GM23338 (cell line): ENCODE measurements at regions not wholly inside any gene's neighbourhood (a gene's known extent, or its start where the extent isn't known, plus 50 kb on each side); places are given as distances from the start of the nearest gene placed in this dataset.
A peak's percentile ranks its signal among the peaks of the same experiment; 100 is the strongest.

Experiments used
- ATAC-seq: fragments of 200-7000 bp; cut with Tn5 transposase; 3 replicates; pipeline ENCODE4 v1.9.1; 2020
- DNase-seq: peaks from one replicate; pipeline ENCODE4 v3.0.0-alpha.2; 2015; ENCODE audit warnings: low spot score
- H2AFZ ChIP-seq: fragments of 200-600 bp; sonication (generic); 2 replicates; pipeline ENCODE4 v1.8.0; 2016; ENCODE audit warnings: antibody characterized with exemption, mild to moderate bottlenecking, moderate library complexity
- H3F3A ChIP-seq: fragments of 200-600 bp; sonication (generic); replicated peaks from 2 replicates; pipeline ENCODE4 v1.8.0; 2017; ENCODE audit warnings: antibody characterized with exemption, mixed run types, low read depth
- H3K27ac ChIP-seq: fragments of 200-600 bp; sonication (generic); 2 replicates; pipeline ENCODE4 v1.6.1; 2016; ENCODE audit warnings: low read depth
- H3K27me3 ChIP-seq: fragments of 200-600 bp; sonication (generic); 2 replicates; pipeline ENCODE4 v1.8.0; 2016; ENCODE audit warnings: mild to moderate bottlenecking, mixed run types, moderate library complexity; ENCODE audit not compliant: insufficient read depth
- H3K36me3 ChIP-seq: fragments of 200-600 bp; sonication (generic); 2 replicates; pipeline ENCODE4 v1.8.0; 2016; ENCODE audit warnings: mild to moderate bottlenecking; ENCODE audit not compliant: insufficient read depth
- H3K4me1 ChIP-seq: fragments of 200-600 bp; sonication (generic); 2 replicates; pipeline ENCODE4 v1.8.0; 2016; ENCODE audit warnings: mild to moderate bottlenecking, moderate library complexity; ENCODE audit not compliant: insufficient read depth
- H3K4me2 ChIP-seq: fragments of 200-600 bp; sonication (generic); 2 replicates; pipeline ENCODE4 v1.7.1; 2017; ENCODE audit warnings: mixed run types
- H3K4me3 ChIP-seq: fragments of 200-600 bp; sonication (generic); 2 replicates; pipeline ENCODE4 v1.6.1; 2016; ENCODE audit warnings: mixed run types
- H3K79me2 ChIP-seq: fragments of 200-600 bp; sonication (generic); replicated peaks from 2 replicates; pipeline ENCODE4 v1.8.0; 2017; ENCODE audit warnings: mild to moderate bottlenecking; ENCODE audit not compliant: insufficient read depth
- H3K9me2 ChIP-seq: fragments of 200-600 bp; sonication (generic); 2 replicates; pipeline ENCODE4 v1.8.0; 2017; ENCODE audit not compliant: insufficient read depth
- H4K20me1 ChIP-seq: fragments of 200-600 bp; sonication (generic); replicated peaks from 2 replicates; pipeline ENCODE4 v1.8.0; 2017; ENCODE audit warnings: mild to moderate bottlenecking; ENCODE audit not compliant: insufficient read depth
- H3K27ac Mint-ChIP-seq: 2 replicates; pipeline ENCODE4 v1.8.0; 2020; ENCODE audit warnings: inconsistent platforms, mild to moderate bottlenecking, moderate library complexity, mixed read lengths
- H3K27me3 Mint-ChIP-seq: 3 replicates; pipeline ENCODE4 v1.8.0; 2022; ENCODE audit warnings: low read depth, mild to moderate bottlenecking, moderate library complexity, mixed read lengths, inconsistent platforms; ENCODE audit not compliant: insufficient read depth, poor library complexity
- H3K36me3 Mint-ChIP-seq: 3 replicates; pipeline ENCODE4 v1.8.0; 2021; ENCODE audit warnings: low read depth, mild to moderate bottlenecking, inconsistent platforms, moderate library complexity, mixed read lengths
- H3K4me1 Mint-ChIP-seq: 3 replicates; pipeline ENCODE4 v1.8.0; 2020; ENCODE audit warnings: mild to moderate bottlenecking, inconsistent platforms, mixed read lengths
- H3K4me3 Mint-ChIP-seq: 3 replicates; pipeline ENCODE4 v1.8.0; 2021; ENCODE audit warnings: moderate library complexity, mild to moderate bottlenecking, inconsistent platforms, mixed read lengths
- H3K9me3 Mint-ChIP-seq: 3 replicates; pipeline ENCODE4 v1.8.0; 2020; ENCODE audit warnings: moderate library complexity, mild to moderate bottlenecking, inconsistent platforms, mixed read lengths
- CREB1 ChIP-seq: fragments of 250-450 bp; sonication (Bioruptor Pico); IDR thresholded peaks from 2 replicates; pipeline ENCODE4 v1.5.0; 2020; ENCODE audit warnings: low read depth, mild to moderate bottlenecking, moderate library complexity
- CTCF ChIP-seq, 2 experiments: fragments of 200-600 bp in 1 of 2; sonication (generic) in 1 of 2; conservative IDR thresholded peaks; 2 replicates each; pipeline versions ENCODE4 v1.5.1 to v1.6.1; 2016 to 2017; ENCODE audit warnings: antibody characterized with exemption in 2 of 2, low read depth in 2 of 2, mild to moderate bottlenecking in 2 of 2, moderate library complexity in 1 of 2
- ETS1 ChIP-seq: IDR thresholded peaks from 2 replicates; pipeline ENCODE4 v1.6.1; 2016; ENCODE audit warnings: antibody characterized with exemption
- EZH2 ChIP-seq: fragments of 200-600 bp; sonication (generic); IDR thresholded peaks from one replicate; pipeline ENCODE4 v1.8.0; 2017; ENCODE audit warnings: antibody characterized with exemption, mild to moderate bottlenecking, low read depth; ENCODE audit not compliant: unreplicated experiment
- EZH2phosphoT487 ChIP-seq: fragments of 200-600 bp; sonication (generic); IDR thresholded peaks from one replicate; pipeline ENCODE4 v1.8.1; 2018; ENCODE audit warnings: antibody characterized with exemption; ENCODE audit not compliant: unreplicated experiment
- JUNB ChIP-seq: IDR thresholded peaks from one replicate; pipeline ENCODE4 v1.6.1; 2016; ENCODE audit warnings: antibody characterized with exemption; ENCODE audit not compliant: unreplicated experiment
- NANOG ChIP-seq: IDR thresholded peaks from 2 replicates; pipeline ENCODE4 v1.6.1; 2016; ENCODE audit warnings: antibody characterized with exemption, borderline replicate concordance
- POLR2AphosphoS5 ChIP-seq: IDR thresholded peaks from 2 replicates; pipeline ENCODE4 v1.6.1; 2016; ENCODE audit warnings: antibody characterized with exemption, low read depth
- REST ChIP-seq: IDR thresholded peaks from one replicate; pipeline ENCODE4 v1.6.1; 2018; ENCODE audit warnings: antibody characterized with exemption; ENCODE audit not compliant: unreplicated experiment
- STAT1 ChIP-seq: IDR thresholded peaks from one replicate; pipeline ENCODE4 v1.6.1; 2016; ENCODE audit warnings: antibody characterized with exemption; ENCODE audit not compliant: unreplicated experiment
- ZNF114 ChIP-seq: fragments of 250-450 bp; sonication (Bioruptor Pico); IDR thresholded peaks from 2 replicates; pipeline ENCODE4 v1.5.0; 2020; ENCODE audit warnings: mild to moderate bottlenecking, moderate library complexity
- ZNF331 ChIP-seq: fragments of 250-450 bp; sonication (Bioruptor Pico); IDR thresholded peaks from 2 replicates; pipeline ENCODE4 v1.5.0; 2020; ENCODE audit warnings: low read depth, mild to moderate bottlenecking, moderate library complexity
- ZNF462 ChIP-seq: fragments of 250-450 bp; sonication (Bioruptor Pico); IDR thresholded peaks from 2 replicates; pipeline ENCODE4 v1.5.0; 2020; ENCODE audit warnings: mild to moderate bottlenecking, moderate library complexity

- Mint-ChIP-seq H3K27ac (no peak overlapping the region; the same call in none of the 2 replicates), H3K9me3 (no peaks in the 10 kb centered on the region; the same call in 2 of the 3 replicates), H3K27me3 (no peaks in the 10 kb centered on the region), H3K4me3 (no peak overlapping the region), H3K36me3 (no peaks in the 10 kb centered on the region), H3K4me1 (peaks cover 24% of the 10 kb centered on the region)
- Histone ChIP-seq H3K4me2 (no peak overlapping the region), H4K20me1 (no peaks in the 10 kb centered on the region), H3K4me3 (no peak overlapping the region), H3K79me2 (no peaks in the 10 kb centered on the region), H3F3A (no peaks in the 10 kb centered on the region), H3K27ac (no peak overlapping the region), H2AFZ (peak overlapping the region; percentile 45; the same call in 1 of the 2 replicates), H3K27me3 (no peaks in the 10 kb centered on the region), H3K9me2 (peaks cover 9% of the 10 kb centered on the region; the same call in 1 of the 2 replicates), H3K36me3 (no peaks in the 10 kb centered on the region), H3K4me1 (peaks cover 5% of the 10 kb centered on the region)
- TF ChIP-seq CTCF (conservative IDR thresholded peaks at IDR 0.05; ENCODE audit: low read depth in 2 of 2) = no peak
- no peak for TF ChIP-seq ZNF331 (CRISPR knock-in tag)
- no peak for TF ChIP-seq CREB1
- no peak for TF ChIP-seq ZNF114 (CRISPR knock-in tag)
- no peak for TF ChIP-seq JUNB
- TF ChIP-seq REST = no peak
- TF ChIP-seq POLR2AphosphoS5 = no peak
- TF ChIP-seq ETS1 = no peak
- TF ChIP-seq ZNF462 (CRISPR knock-in tag) = no peak
- no peak for TF ChIP-seq STAT1
- no peak for TF ChIP-seq EZH2
- no peak for TF ChIP-seq NANOG
- no peak for TF ChIP-seq EZH2phosphoT487
- ATAC-seq (no peak), DNase-seq (no peak)
Measured at GRCh38 chr4:138308356-138308755, 66.2 kb upstream of the SLC7A11 start.
